HG03354 (cell line): ENCODE measurements at regions not wholly inside any gene's neighbourhood (a gene's known extent, or its start where the extent isn't known, plus 50 kb on each side); places are given as distances from the start of the nearest gene placed in this dataset.
"Not testable (repeated sequence)": the region's sequence is repeated elsewhere in the genome, so short reads cannot be mapped to it uniquely, and the experiment has no call there.

Experiments used
- ATAC-seq: cut with Tn5 transposase; IDR thresholded peaks from one replicate; pipeline ENCODE4 v1.9.1; 2021; ENCODE audit warnings: mild to moderate bottlenecking; ENCODE audit not compliant: unreplicated experiment, poor library complexity, severe bottlenecking

GRCh38 chr9:74348777-74349176, 148.4 kb upstream of the RORB start:
- no peak for ATAC-seq

- no peak for ATAC-seq
Measured at GRCh38 chr9:74355107-74355506, 142.0 kb upstream of the RORB start.

- no peak for ATAC-seq
Measured at GRCh38 chr9:74357577-74357976, 139.6 kb upstream of the RORB start.

DNA sequence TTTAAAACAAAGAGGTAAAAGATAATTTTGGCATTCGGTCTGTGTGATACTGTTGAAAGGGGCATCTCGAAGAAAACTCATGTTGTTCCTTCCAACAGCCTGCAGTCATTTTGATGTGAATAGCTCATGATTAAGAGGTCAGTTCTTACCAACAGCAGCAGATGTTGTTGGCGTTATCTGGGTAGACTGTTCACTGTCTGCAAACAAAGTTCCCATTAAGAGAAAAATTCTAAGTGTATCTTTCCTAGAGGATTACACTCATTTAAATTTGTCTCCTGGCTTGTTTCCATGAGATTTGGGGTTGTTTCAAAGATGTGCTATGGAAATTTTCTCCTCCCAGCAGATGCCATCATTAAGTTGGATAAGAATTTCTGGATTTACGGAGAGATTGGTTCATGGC, 138.2 kb upstream of the RORB start:
- no peak for ATAC-seq

DNA sequence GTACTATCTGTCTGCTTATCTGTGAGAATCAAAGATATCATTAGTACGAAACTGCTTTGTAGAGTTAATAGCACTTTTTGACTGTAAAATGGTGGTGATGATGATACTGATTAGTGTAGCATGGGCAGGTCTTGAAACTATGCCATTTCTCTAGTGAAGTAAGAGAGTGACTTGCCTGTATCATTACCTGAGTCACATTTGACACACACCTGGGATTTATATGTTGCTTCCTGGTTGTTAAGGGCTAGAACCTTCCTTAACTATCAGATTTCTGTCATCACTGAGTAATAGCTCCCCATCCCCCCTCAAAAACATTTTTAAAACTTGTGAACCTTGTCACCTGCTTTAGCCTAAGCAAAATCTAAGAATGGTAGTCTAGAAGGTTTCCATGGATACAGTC, 135.6 kb upstream of the RORB start:
- ATAC-seq, result no peak

GRCh38 chr9:74362423-74362822, 134.7 kb upstream of the RORB start:
- ATAC-seq, result no peak

GRCh38 chr9:74366111-74366510, 131.0 kb upstream of the RORB start:
- ATAC-seq, result no peak

GRCh38 chr9:74369844-74370243, 127.3 kb upstream of the RORB start:
- no peak for ATAC-seq

DNA sequence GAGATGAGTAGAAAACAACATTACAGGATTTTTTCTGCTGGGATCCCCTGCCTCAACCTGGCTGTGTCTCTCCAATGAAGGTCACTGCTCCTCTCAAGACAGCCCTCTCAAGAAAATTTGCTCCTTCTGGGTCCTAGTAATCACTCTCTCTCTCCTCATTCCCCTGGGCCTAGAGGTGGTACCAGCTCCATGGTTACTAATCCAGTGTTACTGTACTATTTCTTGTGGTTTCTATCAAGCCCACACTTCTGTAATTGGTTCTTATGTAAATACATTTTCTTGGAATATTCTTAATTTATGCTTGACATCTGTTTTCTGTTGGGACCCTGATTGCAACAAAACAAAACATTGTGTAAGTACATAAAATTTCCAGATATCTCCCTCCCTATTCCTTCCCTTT, 123.8 kb upstream of the RORB start:
- no peak for ATAC-seq

DNA sequence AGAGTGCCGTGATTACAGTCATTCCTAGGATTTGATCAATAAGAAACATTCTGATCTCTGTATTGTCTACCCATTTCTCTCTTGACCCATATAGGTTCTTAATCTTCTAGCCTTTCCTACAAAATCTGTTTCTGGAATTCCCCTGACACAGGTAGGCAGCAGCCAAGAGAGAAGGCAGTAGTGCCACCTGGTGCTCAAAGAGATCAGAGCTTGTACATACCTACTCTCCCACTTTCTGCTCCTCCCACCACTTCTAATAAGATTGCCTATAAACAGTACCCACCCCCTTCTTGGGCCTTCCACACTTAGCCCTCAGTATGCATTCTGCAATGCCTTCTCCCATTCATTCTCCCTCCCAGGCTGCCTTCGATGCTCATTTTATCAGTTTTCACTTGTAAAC, 117.4 kb upstream of the RORB start:
- ATAC-seq, result no peak

GRCh38 chr9:74391816-74392215, 105.3 kb upstream of the RORB start:
- no peak for ATAC-seq

DNA sequence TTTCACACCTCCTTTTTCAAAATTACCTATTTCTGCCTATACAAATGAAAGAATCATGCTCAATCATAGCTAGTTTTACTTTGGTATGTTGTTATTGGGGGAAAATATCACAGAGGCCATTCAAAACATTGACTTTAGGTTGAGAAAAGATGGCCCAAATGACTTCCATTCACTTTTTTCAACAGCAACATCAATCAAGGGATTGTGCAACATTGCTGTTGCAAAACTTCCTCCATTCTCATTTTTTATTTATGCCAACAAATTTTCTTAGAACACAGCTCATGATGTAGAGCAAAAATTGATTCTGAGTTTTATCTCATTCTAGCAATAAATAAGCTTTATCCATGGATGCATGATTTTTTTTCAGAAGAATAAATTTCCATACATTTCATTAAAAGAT, 93.6 kb upstream of the RORB start:
- no peak for ATAC-seq

- no peak for ATAC-seq
Measured at GRCh38 chr9:74404620-74405019, 92.5 kb upstream of the RORB start.

GRCh38 chr9:74407166-74407565, 90.0 kb upstream of the RORB start:
- ATAC-seq, result no peak

DNA sequence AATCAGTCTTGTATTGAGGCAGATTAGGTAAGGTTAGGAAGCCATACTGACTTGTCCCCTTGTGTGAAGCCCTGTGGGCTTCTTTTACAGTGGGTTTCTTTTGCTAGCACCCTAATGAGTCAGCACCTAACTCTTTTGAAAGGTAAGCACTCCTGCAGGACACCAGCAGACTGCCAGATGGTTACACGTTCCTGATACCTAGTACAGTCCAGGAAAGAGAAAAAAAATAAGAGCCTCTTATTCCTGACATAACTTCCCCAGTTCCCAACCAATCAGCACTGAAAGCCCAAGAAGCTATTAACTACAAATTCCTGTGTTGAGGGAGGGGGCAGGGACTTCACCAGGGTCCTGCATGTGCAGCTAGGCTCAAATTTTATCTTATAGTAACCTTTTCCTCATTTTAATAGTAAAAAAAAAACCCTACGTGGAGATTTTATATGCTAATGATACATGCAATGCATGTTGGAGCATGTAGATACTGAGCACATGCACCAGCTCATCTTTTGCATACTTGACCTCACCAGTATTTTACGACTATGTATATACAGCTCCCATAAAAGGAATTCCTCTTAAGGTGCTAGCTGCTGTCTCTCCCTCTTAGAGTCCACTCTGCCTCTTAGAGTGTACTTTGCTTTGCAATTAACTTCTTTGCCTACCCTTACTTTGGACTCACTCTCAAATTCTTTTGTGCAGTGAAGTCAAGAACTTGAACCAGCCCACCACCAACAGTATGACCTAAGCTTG, 84.7 kb upstream of the RORB start:
- ATAC-seq, result no peak

- no peak for ATAC-seq
Measured at GRCh38 chr9:74413876-74414275, 83.3 kb upstream of the RORB start.

DNA sequence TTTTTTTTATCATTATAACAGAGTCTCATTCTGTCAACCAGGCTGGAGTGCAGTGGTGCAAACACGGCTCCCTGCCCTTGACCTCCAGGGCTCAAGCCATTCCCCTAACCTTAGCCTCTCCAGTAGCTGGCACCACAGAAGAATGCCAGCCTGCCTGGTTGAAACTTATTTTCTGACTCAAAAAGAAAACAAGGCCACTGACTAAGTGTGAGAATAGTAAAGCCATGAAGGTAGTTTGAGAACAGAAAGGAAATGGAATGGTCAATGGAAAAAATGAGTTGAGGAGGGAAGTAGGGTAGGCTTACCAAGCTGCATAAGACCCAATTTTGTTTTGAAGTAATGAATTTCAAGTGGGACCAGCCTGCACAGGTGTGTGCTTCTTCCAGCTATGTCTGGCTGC, 82.8 kb upstream of the RORB start:
- no peak for ATAC-seq

- ATAC-seq, result no peak
Measured at GRCh38 chr9:74415995-74416394, 81.1 kb upstream of the RORB start.

- not testable (repeated sequence) for ATAC-seq
Measured at GRCh38 chr9:74424488-74424887, 72.6 kb upstream of the RORB start.

DNA sequence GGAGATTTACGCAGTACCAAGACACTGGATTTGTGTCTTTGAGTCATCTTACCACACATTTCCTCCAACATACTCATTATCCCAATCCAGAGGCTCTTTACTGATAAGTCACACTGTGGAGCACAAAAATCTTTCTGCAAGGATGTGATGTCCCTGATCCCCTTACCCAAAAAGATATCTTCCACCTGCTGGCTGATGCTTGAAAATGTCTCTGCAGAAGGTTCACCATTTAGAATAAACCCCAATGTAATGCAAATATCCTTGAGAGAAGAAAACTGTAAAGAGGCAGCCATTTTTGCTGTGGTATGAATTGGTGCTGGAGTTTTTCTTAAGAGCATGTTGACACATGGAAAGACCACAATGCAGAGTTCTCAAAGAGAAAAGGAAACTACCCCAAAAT, 65.7 kb upstream of the RORB start:
- no peak for ATAC-seq

- no peak for ATAC-seq
Measured at GRCh38 chr9:74443036-74443750, 53.9 kb upstream of the RORB start.

GRCh38 chr9:74444369-74444768, 52.8 kb upstream of the RORB start:
- ATAC-seq, result no peak
